PC-3 (cell line): ENCODE measurements at regions not wholly inside any gene's neighbourhood (a gene's known extent, or its start where the extent isn't known, plus 50 kb on each side); places are given as distances from the start of the nearest gene placed in this dataset.

Experiments used
- ATAC-seq: fragments of 200-7000 bp; cut with Tn5 transposase; 2 replicates; pipeline ENCODE4 v1.9.1; 2020; ENCODE audit warnings: mild to moderate bottlenecking, moderate library complexity
- BruUV-seq: library from RNA; stranded (reverse); fragments of 400-500 nt; replicated peaks from 2 replicates; lab custom pipeline; 2021; lab: Mats Ljungman, UMichigan
- CTCF ChIA-PET: fragments of 300-600 bp; sonication (Branson Sonifier 250); formaldehyde crosslinking; loops from one replicate; lab custom pipeline; 2022; ENCODE audit warnings: antibody characterized with exemption; lab: Charles Lee
- POLR2A ChIA-PET: fragments of 300-600 bp; sonication (Branson Sonifier 250); formaldehyde crosslinking; loops from one replicate; lab custom pipeline; 2022; ENCODE audit warnings: antibody characterized with exemption; ENCODE audit not compliant: unreplicated experiment; lab: Charles Lee
- DNase-seq: peaks from one replicate; pipeline ENCODE4 v3.0.0-alpha.2; 2015
- H2AFZ ChIP-seq: fragments of 300-600 bp; sonication (generic); 2 replicates; pipeline ENCODE4 v1.6.0; 2016; ENCODE audit warnings: antibody characterized with exemption, low read length
- H3F3A ChIP-seq: fragments of 300-600 bp; sonication (generic); one replicate; pipeline ENCODE4 v1.6.0; 2017; ENCODE audit warnings: antibody characterized with exemption, low read length, control low read depth, mild to moderate bottlenecking; ENCODE audit not compliant: unreplicated experiment
- H3K27ac ChIP-seq: fragments of 300-600 bp; sonication (generic); 2 replicates; pipeline ENCODE4 v1.5.1; 2016; ENCODE audit warnings: mild to moderate bottlenecking, low read length
- H3K27me3 ChIP-seq: fragments of 300-600 bp; sonication (generic); 2 replicates; pipeline ENCODE4 v1.6.1; 2016; ENCODE audit warnings: low read length, mixed read lengths
- H3K36me3 ChIP-seq: fragments of 300-600 bp; sonication (generic); 2 replicates; pipeline ENCODE4 v1.6.1; 2016; ENCODE audit warnings: low read depth, mixed run types, low read length, mixed read lengths
- H3K4me1 ChIP-seq: fragments of 300-600 bp; sonication (generic); 2 replicates; pipeline ENCODE4 v1.5.1; 2016; ENCODE audit warnings: low read length; ENCODE audit not compliant: insufficient read depth
- H3K4me2 ChIP-seq: fragments of 300-600 bp; sonication (generic); 2 replicates; pipeline ENCODE4 v1.6.0; 2016; ENCODE audit warnings: low read length
- H3K4me3 ChIP-seq: fragments of 300-600 bp; sonication (generic); 2 replicates; pipeline ENCODE4 v1.5.1; 2016; ENCODE audit warnings: mild to moderate bottlenecking, low read length, mixed read lengths
- H3K79me2 ChIP-seq: fragments of 300-600 bp; sonication (generic); 2 replicates; pipeline ENCODE4 v1.6.1; 2017; ENCODE audit warnings: low read length, mixed read lengths
- H3K9ac ChIP-seq: fragments of 300-600 bp; sonication (generic); 2 replicates; pipeline ENCODE4 v1.6.0; 2016; ENCODE audit warnings: mild to moderate bottlenecking, low read length
- H3K9me2 ChIP-seq: fragments of 300-600 bp; sonication (generic); replicated peaks from 2 replicates; pipeline ENCODE4 v1.6.1; 2016; ENCODE audit warnings: mixed run types, low read length, mixed read lengths
- H3K9me3 ChIP-seq: fragments of 300-600 bp; sonication (generic); 2 replicates; pipeline ENCODE4 v1.6.1; 2016; ENCODE audit warnings: low read length, mixed read lengths
- H4K20me1 ChIP-seq: fragments of 300-600 bp; sonication (generic); 2 replicates; pipeline ENCODE4 v1.6.1; 2016; ENCODE audit warnings: low read length, mixed read lengths
- EZH2 ChIP-seq: fragments of 300-600 bp; sonication (generic); IDR thresholded peaks from one replicate; pipeline ENCODE4 v1.6.1; 2017; ENCODE audit warnings: antibody characterized with exemption, mild to moderate bottlenecking, low read length; ENCODE audit not compliant: unreplicated experiment
- EZH2phosphoT487 ChIP-seq: fragments of 300-600 bp; sonication (generic); IDR thresholded peaks from 2 replicates; pipeline ENCODE4 v1.6.1; 2018; ENCODE audit warnings: mild to moderate bottlenecking, antibody characterized with exemption, low read length, borderline replicate concordance
- intact Hi-C: fragments of 100-400 bp; cut with micrococcal nuclease; formaldehyde crosslinking; loops from 2 replicates; pipeline ENCODE4 v1.9.0; 2023
- TF ChIP-seq, protein P1 (sequence below): fragments of 300-600 bp; sonication (generic); conservative IDR thresholded peaks from 2 replicates; pipeline ENCODE4 v1.5.1; 2017; ENCODE audit warnings: antibody characterized with exemption, low read depth, mild to moderate bottlenecking, low read length

DNA sequence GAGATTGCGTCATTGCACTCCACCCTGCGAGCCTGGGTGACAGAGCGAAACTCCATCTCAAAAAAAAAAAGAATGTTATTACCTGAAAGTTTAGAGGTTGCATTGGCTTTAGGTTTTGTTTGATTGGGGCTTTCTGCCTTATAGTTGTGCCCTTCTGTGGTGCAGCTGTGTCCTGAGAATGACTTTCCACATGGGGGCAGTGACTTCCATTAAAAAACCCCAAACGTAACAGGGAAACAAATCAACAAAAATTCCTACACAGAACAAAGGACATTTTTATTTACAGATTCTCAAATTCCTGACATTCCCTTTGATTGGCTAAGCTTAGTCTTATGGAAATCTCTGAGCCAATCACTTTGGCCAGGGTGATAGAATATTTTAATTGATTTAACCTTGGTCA, 154.1 kb upstream of the GPR149 start:
- no TSS peak for BruUV-seq
- no peaks in the 10 kb centered on the region for H3K9me3 ChIP-seq
- no peaks in the 10 kb centered on the region for H3K36me3 ChIP-seq
- no peak overlapping the region for H2AFZ ChIP-seq
- intact Hi-C loops = no loop called here
- H3K9me2 ChIP-seq = no peaks in the 10 kb centered on the region
- ChIA-PET CTCF (no interaction called here), POLR2A (interaction anchor here (0.6 kb wide), 1 partner anchor 182 kb away, joined by 4 read pairs; no protein-coding TSS in a partner anchor)
- no peaks in the 10 kb centered on the region for H3K79me2 ChIP-seq
- no peaks in the 10 kb centered on the region for H3K4me1 ChIP-seq
- no peak overlapping the region for H3K27ac ChIP-seq
- TF ChIP-seq, protein P1, sequence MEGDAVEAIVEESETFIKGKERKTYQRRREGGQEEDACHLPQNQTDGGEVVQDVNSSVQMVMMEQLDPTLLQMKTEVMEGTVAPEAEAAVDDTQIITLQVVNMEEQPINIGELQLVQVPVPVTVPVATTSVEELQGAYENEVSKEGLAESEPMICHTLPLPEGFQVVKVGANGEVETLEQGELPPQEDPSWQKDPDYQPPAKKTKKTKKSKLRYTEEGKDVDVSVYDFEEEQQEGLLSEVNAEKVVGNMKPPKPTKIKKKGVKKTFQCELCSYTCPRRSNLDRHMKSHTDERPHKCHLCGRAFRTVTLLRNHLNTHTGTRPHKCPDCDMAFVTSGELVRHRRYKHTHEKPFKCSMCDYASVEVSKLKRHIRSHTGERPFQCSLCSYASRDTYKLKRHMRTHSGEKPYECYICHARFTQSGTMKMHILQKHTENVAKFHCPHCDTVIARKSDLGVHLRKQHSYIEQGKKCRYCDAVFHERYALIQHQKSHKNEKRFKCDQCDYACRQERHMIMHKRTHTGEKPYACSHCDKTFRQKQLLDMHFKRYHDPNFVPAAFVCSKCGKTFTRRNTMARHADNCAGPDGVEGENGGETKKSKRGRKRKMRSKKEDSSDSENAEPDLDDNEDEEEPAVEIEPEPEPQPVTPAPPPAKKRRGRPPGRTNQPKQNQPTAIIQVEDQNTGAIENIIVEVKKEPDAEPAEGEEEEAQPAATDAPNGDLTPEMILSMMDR = no peak
- TF ChIP-seq EZH2 = no peak
- DNase-seq = peak; percentile 7
- H3K9ac ChIP-seq = no peak overlapping the region
- no peak overlapping the region for H3K4me2 ChIP-seq
- H4K20me1 ChIP-seq = no peaks in the 10 kb centered on the region
- H3K27me3 ChIP-seq = no peaks in the 10 kb centered on the region; the same call in 1 of the 2 replicates
- no peak overlapping the region for H3K4me3 ChIP-seq
- no peaks in the 10 kb centered on the region for H3F3A ChIP-seq
- ATAC-seq = no peak

DNA sequence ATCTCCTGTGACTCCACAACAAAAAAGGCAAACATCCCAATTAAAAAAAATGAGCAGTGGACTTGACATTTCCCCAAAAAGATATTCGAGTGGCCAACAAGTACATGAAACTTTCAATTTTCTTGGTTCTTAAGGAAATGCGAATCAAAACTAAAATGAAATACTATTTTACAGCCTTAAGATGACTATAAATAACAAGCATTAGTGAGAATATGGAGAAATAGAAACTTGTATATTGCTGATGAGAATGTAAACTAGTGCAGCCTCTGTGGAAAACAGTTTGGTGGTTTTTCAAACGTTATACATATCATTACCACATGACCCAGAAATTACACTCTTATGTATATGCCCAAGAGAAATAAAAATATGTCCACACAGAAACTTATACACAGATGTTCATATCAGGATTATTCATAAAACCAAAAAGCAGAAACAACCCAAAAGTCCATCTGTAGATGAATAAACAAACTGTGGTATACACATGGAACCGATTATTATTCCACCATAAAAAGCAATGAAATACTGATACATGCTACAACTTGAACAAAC, 153.2 kb upstream of the GPR149 start:
- Histone ChIP-seq H3K79me2 (no peaks in the 10 kb centered on the region), H3K36me3 (no peaks in the 10 kb centered on the region), H3K4me1 (no peaks in the 10 kb centered on the region), H3F3A (no peaks in the 10 kb centered on the region), H3K9me3 (no peaks in the 10 kb centered on the region), H3K9ac (no peak overlapping the region), H3K9me2 (no peaks in the 10 kb centered on the region), H3K27ac (no peak overlapping the region), H3K27me3 (no peaks in the 10 kb centered on the region; the same call in 1 of the 2 replicates), H2AFZ (no peak overlapping the region), H3K4me2 (no peak overlapping the region), H3K4me3 (no peak overlapping the region), H4K20me1 (no peaks in the 10 kb centered on the region)
- TF ChIP-seq, protein P1 = no peak
- no peak for TF ChIP-seq EZH2phosphoT487
- TF ChIP-seq EZH2 = no peak
- ChIA-PET POLR2A (no interaction called here), CTCF (no interaction called here)
- no TSS peak for BruUV-seq
- ATAC-seq (no peak), DNase-seq (no peak)
- intact Hi-C loops = no loop called here

DNA sequence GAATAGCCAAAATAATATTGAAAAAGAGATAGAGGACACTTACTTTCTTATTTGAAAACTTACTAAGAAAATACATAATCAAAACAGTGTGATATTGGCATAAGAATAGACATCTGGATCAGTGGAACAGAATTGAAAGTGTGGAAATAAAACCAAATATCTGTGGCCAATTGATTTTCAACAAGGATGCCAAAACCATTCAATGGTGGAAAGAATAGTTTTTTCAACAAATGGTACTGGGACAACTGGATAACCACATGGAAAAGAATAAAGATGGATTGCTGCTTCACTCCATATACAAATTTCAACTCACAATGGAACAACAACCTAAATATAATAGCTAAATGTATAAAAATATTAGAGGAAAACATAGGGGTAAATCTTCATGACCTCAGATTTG, 152.5 kb upstream of the GPR149 start:
- Histone ChIP-seq H3K4me2 (no peak overlapping the region), H3K27me3 (no peaks in the 10 kb centered on the region; the same call in 1 of the 2 replicates), H3K9ac (no peak overlapping the region), H3K36me3 (no peaks in the 10 kb centered on the region), H3K4me3 (no peak overlapping the region), H3F3A (no peaks in the 10 kb centered on the region), H3K27ac (no peak overlapping the region), H2AFZ (no peak overlapping the region), H3K79me2 (no peaks in the 10 kb centered on the region), H3K4me1 (no peaks in the 10 kb centered on the region), H4K20me1 (no peaks in the 10 kb centered on the region), H3K9me3 (no peaks in the 10 kb centered on the region), H3K9me2 (no peaks in the 10 kb centered on the region)
- no TSS peak for BruUV-seq
- DNase-seq (no peak), ATAC-seq (no peak)
- POLR2A ChIA-PET = no interaction called here
- intact Hi-C loops = no loop called here
- TF ChIP-seq EZH2 = no peak
- CTCF ChIA-PET = no interaction called here
